GM03348 (cell line): ENCODE measurements at regions not wholly inside any gene's neighbourhood (a gene's known extent, or its start where the extent isn't known, plus 50 kb on each side); places are given as distances from the start of the nearest gene placed in this dataset.

Experiments used
- DNase-seq: peaks from one replicate; pipeline ENCODE4 v3.0.0; 2012; ENCODE audit warnings: low spot score

GRCh38 chr2:220496513-220496912 is 869.1 kb downstream of the SLC4A3 start:
- no peak for DNase-seq

- peak; percentile 60 for DNase-seq
These were observed 871.8 kb downstream of the SLC4A3 start for GRCh38 chr2:220499225-220499624.

- DNase-seq = no peak
These were observed 875.1 kb downstream of the SLC4A3 start for GRCh38 chr2:220502539-220502938.

DNA sequence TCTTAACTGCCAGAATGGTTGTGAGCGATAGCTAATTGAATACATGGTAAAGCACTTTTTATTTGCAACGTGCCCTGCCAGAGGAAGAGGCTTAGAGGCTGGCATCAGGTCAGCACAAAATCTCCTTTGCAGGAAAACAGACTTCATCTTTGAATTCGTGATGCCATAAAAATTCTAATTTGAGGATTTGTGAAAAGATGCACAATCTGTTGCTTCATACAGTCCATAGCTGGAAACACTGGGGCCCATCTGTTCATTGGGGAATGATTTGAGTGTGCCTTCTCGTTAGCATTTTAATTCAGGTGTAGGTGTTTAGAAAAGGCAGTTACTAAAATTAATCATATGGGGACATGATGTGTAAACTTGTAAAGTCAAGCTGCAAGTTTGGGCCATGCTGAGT is 876.0 kb downstream of the SLC4A3 start:
- DNase-seq = no peak

DNA sequence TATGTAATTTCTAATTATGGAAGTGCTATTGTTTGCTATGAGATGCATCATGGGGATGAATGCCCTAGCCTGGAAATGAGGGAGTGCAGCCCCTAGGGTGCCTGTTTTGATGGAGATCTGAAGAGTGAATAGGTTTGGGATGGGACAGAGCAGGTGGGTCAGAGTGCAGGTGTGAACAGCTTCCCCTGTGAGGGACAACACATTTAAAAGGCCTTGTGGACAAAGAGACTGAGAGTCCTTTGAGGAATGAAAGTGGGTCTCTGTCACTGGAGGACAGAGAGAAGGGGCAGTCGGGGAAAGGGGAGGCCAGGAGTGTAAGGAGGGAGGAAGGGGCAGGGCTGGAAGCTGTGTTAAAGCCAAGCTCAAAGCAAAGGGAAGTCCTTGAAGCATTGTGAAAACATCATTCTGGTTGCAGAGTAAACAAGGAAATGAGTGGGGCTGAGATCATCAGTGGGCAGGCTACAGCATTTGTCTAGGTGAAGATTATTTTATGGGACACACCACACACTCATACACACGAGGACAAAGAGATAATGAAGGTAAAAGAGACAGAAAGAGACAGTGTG is 877.6 kb downstream of the SLC4A3 start:
- DNase-seq = peak; percentile 26

DNA sequence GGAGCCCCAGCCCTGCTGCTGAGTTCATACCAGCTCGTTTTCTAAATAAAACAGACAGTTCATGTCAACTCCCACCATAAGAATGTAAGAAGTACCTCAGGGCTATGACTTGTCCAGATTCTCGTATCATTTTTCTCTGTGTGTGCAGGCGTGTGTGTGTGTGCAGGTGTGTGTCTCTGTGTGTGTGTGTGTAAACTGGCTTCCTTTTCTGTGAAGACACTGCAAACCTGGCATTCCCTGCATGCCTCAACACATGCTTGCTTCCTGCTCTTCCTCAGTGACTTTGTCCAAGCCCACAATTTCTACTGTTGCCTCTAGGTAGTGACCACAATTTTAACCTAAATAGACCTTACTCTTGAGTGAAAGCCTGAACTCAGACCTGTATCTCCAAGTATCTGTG is 879.0 kb downstream of the SLC4A3 start:
- no peak for DNase-seq

DNA sequence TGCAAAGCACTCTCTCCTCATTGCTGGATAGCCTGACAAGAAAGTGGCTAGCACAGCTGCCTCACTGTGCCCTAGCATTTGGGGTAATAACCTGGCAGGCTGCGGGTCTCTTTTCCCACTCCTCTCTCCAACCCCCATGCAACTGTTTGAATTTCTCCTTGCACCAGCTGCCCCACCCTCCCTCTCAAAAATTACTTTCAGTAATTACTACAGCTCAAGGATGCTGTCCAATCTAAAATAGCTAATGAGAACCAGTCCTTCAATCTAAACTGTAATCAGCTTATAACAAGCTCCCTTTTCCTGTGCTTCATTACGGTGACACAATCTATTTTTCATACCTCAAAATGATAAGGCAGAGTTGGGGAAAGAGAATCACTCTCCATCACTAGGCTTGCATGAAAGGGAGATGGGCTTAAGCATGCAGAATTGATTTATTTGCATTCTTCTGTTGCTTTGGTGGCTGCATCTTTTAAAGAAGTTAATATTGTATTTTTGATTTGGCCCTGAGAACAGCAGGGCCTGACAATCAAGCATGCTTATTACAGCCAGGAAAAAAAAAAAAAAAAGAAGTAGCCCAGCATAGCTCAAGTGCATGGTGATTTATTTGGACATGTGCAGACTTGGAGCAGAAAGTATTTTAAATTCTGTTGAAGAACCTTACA is 881.8 kb downstream of the SLC4A3 start:
- DNase-seq = no peak

GRCh38 chr2:220509966-220510365 is 882.5 kb downstream of the SLC4A3 start:
- DNase-seq = no peak

GRCh38 chr2:220510668-220511067 is 883.2 kb downstream of the SLC4A3 start:
- peak; percentile 14 for DNase-seq

DNA sequence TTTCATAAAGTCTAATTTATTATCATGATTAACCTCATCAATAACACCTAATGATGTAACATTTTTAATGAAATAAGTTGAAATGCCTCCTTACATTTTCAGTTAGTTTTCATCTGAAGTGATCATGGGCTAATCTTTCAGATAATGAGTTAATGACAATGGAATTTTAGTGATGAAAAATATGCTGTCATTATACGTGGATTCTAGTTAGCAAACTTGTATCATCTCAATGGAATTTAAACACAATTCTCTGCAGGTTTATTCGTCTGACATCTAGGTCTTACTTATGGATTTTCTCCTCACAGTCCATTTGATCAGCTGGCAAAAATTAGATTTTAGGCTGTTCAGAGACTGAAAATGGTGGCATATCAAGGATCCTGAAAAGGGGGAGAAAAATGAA is 885.0 kb downstream of the SLC4A3 start:
- DNase-seq = peak; percentile 39

- no peak for DNase-seq
These were observed 886.3 kb downstream of the SLC4A3 start for GRCh38 chr2:220513573-220514288.

- DNase-seq = no peak
These were observed 894.1 kb downstream of the SLC4A3 start for GRCh38 chr2:220521551-220521950.

- peak; percentile 36 for DNase-seq
These were observed 900.8 kb downstream of the SLC4A3 start for GRCh38 chr2:220528180-220528675.

GRCh38 chr2:220531216-220531615 is 903.8 kb downstream of the SLC4A3 start:
- DNase-seq = no peak

GRCh38 chr2:220533485-220533884 is 906.1 kb downstream of the SLC4A3 start:
- peak; percentile 19 for DNase-seq

DNA sequence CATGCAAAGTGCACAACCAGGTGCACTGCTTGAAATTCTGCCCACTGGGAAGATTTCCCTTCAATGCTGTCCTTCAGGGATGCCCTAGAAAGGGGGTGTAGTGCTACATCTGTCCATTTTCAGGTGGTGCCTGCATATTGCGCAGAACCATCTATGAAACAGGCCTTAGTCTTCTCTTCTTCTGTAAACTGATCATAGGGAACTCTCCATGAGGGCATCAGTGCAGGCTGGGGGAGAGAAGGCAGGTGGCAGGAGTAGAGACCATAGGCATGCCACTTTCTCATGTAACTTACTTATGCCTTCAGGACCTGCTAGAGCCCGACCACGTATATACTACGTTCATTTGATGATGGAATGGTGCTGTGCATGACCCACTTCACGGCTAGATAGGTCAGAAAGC is 912.1 kb downstream of the SLC4A3 start:
- DNase-seq = no peak

DNA sequence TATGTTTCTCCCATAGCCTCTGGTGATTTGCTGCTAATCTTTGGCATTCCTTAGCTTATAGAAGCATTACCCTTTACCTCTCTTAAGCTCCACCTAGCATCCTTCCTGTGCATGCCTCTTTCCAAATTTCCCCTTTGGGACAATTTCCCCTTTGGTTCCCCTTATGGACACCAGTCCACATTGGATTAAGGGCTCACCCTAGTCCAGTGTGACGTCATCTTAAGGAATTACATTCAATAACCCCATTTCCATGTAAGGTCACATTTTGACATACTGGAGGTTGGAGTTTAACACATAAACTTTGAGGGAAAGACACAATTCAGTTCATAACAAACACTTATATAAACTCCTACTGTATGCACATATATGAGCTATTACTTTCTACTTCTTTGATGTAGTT is 916.6 kb downstream of the SLC4A3 start:
- no peak for DNase-seq

DNA sequence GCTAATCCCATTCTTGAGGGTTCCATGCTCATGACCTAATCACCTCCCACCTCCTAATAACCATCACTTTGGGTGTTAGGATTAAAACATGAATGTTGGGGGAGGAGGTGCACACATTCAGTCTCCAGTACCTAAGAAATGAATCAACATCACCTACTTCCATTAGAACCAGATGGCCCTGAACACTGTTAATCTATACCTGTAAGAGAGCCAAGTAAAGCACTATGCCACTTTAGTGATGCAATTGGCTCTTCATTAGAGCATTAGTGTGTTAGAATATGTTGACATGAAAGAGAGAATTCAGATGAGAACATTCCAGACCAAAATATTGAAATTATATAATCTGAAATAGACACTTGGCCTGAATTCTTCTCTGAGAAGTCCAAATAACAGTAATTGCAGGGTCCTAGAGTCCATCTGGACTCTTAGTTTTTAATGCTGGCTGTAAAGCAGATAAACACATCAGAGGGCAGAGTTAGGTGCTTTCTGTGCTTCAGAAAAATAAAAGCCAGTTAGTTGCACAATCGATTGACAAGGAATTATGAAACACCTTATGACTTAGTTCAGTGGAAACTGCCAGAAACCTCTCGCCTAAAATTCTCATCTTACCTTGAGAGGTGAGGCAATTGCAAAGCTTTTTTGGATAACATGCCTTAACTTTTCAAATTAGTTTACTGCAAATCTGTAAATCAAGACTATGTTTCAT is 923.7 kb downstream of the SLC4A3 start:
- DNase-seq = no peak

GRCh38 chr2:220552790-220553535 is 925.5 kb downstream of the SLC4A3 start:
- DNase-seq = no peak

- no peak for DNase-seq
These were observed 928.7 kb downstream of the SLC4A3 start for GRCh38 chr2:220555961-220556630.

GRCh38 chr2:220556658-220557057 is 929.2 kb downstream of the SLC4A3 start:
- peak; percentile 58 for DNase-seq
